ENCODE measurements at regions not wholly inside any gene's neighbourhood (a gene's known extent, or its start where the extent isn't known, plus 50 kb on each side); places are given as distances from the start of the nearest gene placed in this dataset.

DNA sequence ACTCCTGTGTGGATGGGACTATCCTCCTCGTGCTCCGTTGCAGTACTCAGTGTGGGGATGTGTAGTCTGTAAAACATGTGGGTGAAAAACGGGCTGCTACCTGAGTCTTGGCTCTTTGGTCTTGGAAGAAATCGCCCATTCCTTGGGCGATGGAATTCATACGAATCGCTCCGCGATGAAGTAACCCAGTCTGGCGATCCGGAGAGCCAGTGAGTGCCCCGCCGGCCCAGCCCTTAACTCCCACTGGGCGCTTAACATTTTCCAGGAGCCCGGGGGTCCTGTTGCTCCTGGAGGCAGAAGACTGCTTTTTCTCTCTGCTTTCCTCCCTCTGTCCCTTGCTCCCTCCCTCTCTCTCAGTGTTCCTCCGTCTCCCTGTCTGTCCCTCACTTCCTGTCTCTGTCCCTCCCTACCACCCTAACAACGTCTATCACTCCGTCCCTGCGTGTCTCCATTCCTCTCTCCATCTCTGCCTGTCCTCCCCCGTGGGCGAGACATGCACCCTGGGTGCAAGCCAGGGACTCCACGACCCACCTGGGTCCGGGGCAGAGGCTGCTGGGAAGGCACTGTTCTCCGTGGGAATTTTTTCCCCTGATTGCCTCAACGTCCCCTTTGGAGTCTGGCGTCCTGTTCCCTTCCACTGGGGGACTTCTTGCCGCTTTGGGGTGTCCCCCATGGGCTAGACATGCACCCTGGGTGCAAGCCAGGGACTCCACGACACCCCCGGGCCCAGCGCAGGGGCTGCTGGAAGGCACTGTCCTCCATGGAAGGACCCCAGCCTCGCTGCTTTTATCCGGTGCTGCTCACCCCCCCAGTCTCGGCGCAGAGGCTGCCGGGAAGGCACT lies 188.6 kb downstream of the ALG10 start:
- H3K9me3 ChIP-seq (ENCODE audit: control insufficient read depth in 2 of 3, insufficient read depth in 1 of 3, low read length in 3 of 3): no peaks in the 10 kb centered on the region
- no peak overlapping the region for H3K9ac ChIP-seq (ENCODE audit: low read length in 3 of 3)
- no peaks in the 10 kb centered on the region for H3K27me3 ChIP-seq (ENCODE audit: control insufficient read depth, insufficient read depth, low read length)
- intact Hi-C loops (cut with DNase I): no loop called here
- no peak for FAIRE-seq
- H3K36me3 ChIP-seq (ENCODE audit: control insufficient read depth in 2 of 3, insufficient read depth in 3 of 3, low read length in 3 of 3): no peaks in the 10 kb centered on the region
- no peak overlapping the region for H3K27ac ChIP-seq (ENCODE audit: low read depth in 2 of 2, low read length in 2 of 2)
- no peak for TF ChIP-seq CTCF (IDR thresholded peaks at IDR 0.05; ENCODE audit: borderline replicate concordance, extremely low read depth, insufficient read depth)
- H3K4me3 ChIP-seq (ENCODE audit: low read length in 3 of 3): no peak overlapping the region
- no peaks in the 10 kb centered on the region for H3K4me1 ChIP-seq (ENCODE audit: control insufficient read depth in 2 of 3, insufficient read depth in 2 of 3, low read depth in 1 of 3, low read length in 3 of 3)
- DNase-seq: no peak

DNA sequence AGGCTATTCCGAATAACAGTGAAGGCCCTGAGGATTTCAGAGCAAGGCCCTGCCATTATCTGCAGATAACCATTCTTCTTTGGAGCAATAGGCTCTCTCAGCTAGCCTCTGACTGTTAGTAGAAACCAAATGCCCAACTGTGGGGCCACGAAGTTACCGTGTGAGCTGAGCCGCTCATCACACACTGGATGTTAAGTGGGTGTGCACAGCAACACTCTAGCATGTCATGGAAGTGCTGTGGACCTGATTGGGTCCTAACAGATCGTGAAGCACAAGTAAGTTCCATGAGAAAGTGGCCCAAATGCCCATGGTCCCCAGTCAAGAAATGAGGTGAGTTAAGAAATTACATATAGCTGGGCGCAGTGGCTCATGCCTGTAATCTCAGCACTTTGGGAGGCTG lies 190.4 kb downstream of the ALG10 start:
- H3K4me1 ChIP-seq (ENCODE audit: control insufficient read depth in 2 of 3, insufficient read depth in 2 of 3, low read depth in 1 of 3, low read length in 3 of 3): no peaks in the 10 kb centered on the region
- H3K27ac ChIP-seq (ENCODE audit: low read depth in 2 of 2, low read length in 2 of 2): no peak overlapping the region
- no peaks in the 10 kb centered on the region for H3K9me3 ChIP-seq (ENCODE audit: control insufficient read depth in 2 of 3, insufficient read depth in 1 of 3, low read length in 3 of 3)
- no peaks in the 10 kb centered on the region for H3K36me3 ChIP-seq (ENCODE audit: control insufficient read depth in 2 of 3, insufficient read depth in 3 of 3, low read length in 3 of 3)
- no peak overlapping the region for H3K4me3 ChIP-seq (ENCODE audit: low read length in 3 of 3)
- TF ChIP-seq CTCF (IDR thresholded peaks at IDR 0.05; ENCODE audit: borderline replicate concordance, extremely low read depth, insufficient read depth): no peak
- no peak overlapping the region for H3K9ac ChIP-seq (ENCODE audit: low read length in 3 of 3)
- no peak for FAIRE-seq
- H3K27me3 ChIP-seq (ENCODE audit: control insufficient read depth, insufficient read depth, low read length): no peaks in the 10 kb centered on the region
- DNase-seq: no peak
- intact Hi-C loops (cut with DNase I): no loop called here

DNA sequence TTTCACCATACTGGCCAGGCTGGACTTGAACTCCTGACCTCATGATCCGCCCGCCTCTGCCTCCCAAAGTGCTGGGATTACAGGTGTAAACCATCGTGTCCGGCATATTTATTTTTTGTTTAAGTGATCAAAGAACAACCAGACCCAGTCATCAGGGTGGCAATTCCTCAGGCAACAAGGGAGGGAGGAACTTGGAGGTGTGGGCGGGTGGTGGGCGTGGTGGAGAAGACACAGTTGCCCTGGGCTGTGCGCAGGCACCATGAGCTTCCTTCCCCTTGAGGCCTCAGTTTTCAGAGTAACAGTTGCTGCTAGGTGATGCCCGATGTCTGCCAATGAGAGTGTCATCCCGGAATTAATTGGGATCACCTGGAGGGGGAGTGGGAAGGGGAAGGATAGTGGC lies 191.7 kb downstream of the ALG10 start:
- Histone ChIP-seq H3K36me3 (ENCODE audit: control insufficient read depth in 2 of 3, insufficient read depth in 3 of 3, low read length in 3 of 3) (no peaks in the 10 kb centered on the region), H3K9me3 (ENCODE audit: control insufficient read depth in 2 of 3, insufficient read depth in 1 of 3, low read length in 3 of 3) (no peaks in the 10 kb centered on the region), H3K4me1 (ENCODE audit: control insufficient read depth in 2 of 3, insufficient read depth in 2 of 3, low read depth in 1 of 3, low read length in 3 of 3) (no peaks in the 10 kb centered on the region), H3K4me3 (ENCODE audit: low read length in 3 of 3) (no peak overlapping the region), H3K27me3 (ENCODE audit: control insufficient read depth, insufficient read depth, low read length) (no peaks in the 10 kb centered on the region), H3K27ac (ENCODE audit: low read depth in 2 of 2, low read length in 2 of 2) (no peak overlapping the region), H3K9ac (ENCODE audit: low read length in 3 of 3) (no peak overlapping the region)
- intact Hi-C loops (cut with DNase I): no loop called here
- no peak for TF ChIP-seq CTCF (IDR thresholded peaks at IDR 0.05; ENCODE audit: borderline replicate concordance, extremely low read depth, insufficient read depth)
- DNase-seq (no peak), FAIRE-seq (no peak)
